ENCODE measurements at regions not wholly inside any gene's neighbourhood (a gene's known extent, or its start where the extent isn't known, plus 50 kb on each side); places are given as distances from the start of the nearest gene placed in this dataset.

DNA sequence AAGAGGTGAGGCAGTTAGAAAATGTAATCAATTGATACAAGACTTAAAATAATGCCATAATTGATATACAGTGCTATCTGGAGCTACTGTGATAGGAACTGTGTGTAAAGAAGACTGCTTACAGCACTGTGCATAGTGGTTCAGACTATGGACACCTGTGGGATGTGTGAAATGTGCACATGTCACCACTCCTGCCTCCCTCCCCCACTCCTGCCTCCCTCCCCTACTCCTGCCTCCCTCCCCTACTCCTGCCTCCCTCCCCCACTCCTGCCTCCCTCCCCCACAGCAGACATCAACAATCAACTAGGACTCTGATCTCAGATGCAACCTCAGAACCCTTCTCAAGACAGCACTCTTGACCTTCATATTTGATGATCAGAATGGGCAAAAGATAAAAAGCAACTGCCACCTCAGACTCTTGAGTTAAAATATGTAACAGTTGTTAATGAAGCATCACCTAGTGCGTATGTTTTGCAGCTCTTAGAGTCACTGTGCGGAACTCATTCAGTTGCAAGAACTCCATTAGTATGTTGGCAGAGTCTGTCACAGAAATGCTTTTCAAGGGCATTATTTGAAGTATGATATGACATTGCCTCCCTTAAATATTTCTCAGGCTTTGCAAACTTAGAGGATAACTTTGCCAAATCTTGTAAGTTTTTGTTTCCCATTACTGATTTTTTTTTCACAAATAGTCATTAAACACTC lies 255.2 kb upstream of the DDHD1 start:
- H3K9me3 ChIP-seq (ENCODE audit: control extremely low read depth in 1 of 3, control insufficient read depth in 2 of 3, insufficient read depth in 1 of 3, low read length in 2 of 3) = peaks cover 0 to 3% (median 0%) of the 10 kb centered on the region in 3 donors
- H3K27me3 ChIP-seq (replicated peaks in 1 of 4; ENCODE audit: control extremely low read depth in 1 of 4, control insufficient read depth in 3 of 4, insufficient read depth in 4 of 4, low read length in 3 of 4) = no peaks in the 10 kb centered on the region
- ChIA-PET POLR2A (no interaction called here), CTCF (no interaction called here)
- H3K4me2 ChIP-seq (replicated peaks; ENCODE audit: low read depth, low read length, poor library complexity, severe bottlenecking) = no peak overlapping the region
- no peaks in the 10 kb centered on the region for H3K4me1 ChIP-seq (ENCODE audit: control insufficient read depth in 2 of 2, insufficient read depth in 2 of 2, low read length in 2 of 2)
- WGBS (ENCODE audit: insufficient coverage) = 100% methylated on average over 2 of the region's 2 CpGs
- Mint-ChIP-seq H3K27me3 (no peaks in the 10 kb centered on the region), H3K9me3 (ENCODE audit: insufficient read depth) (no peaks in the 10 kb centered on the region), H3K4me1 (no peaks in the 10 kb centered on the region), H3K4me3 (no peak overlapping the region), H3K27ac (no peak overlapping the region)
- no peak overlapping the region for H3K9ac ChIP-seq (ENCODE audit: low read length)
- H3K36me3 ChIP-seq (replicated peaks in 1 of 2; ENCODE audit: control extremely low read depth in 1 of 2, control insufficient read depth in 1 of 2, extremely low read depth in 1 of 2, insufficient read depth in 2 of 2, low read length in 1 of 2) = no peaks in the 10 kb centered on the region
- intact Hi-C loops (cut with micrococcal nuclease) = no loop called here
- H2AFZ ChIP-seq (ENCODE audit: insufficient read depth, low read depth, low read length, poor library complexity, severe bottlenecking) = no peak overlapping the region
- no peak overlapping the region for H3K27ac ChIP-seq (ENCODE audit: low read length in 2 of 2)
- TF ChIP-seq, protein P1, sequence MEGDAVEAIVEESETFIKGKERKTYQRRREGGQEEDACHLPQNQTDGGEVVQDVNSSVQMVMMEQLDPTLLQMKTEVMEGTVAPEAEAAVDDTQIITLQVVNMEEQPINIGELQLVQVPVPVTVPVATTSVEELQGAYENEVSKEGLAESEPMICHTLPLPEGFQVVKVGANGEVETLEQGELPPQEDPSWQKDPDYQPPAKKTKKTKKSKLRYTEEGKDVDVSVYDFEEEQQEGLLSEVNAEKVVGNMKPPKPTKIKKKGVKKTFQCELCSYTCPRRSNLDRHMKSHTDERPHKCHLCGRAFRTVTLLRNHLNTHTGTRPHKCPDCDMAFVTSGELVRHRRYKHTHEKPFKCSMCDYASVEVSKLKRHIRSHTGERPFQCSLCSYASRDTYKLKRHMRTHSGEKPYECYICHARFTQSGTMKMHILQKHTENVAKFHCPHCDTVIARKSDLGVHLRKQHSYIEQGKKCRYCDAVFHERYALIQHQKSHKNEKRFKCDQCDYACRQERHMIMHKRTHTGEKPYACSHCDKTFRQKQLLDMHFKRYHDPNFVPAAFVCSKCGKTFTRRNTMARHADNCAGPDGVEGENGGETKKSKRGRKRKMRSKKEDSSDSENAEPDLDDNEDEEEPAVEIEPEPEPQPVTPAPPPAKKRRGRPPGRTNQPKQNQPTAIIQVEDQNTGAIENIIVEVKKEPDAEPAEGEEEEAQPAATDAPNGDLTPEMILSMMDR (IDR thresholded peaks at IDR 0.05) = no peak
- TF ChIP-seq EZH2 (IDR thresholded peaks at IDR 0.05; ENCODE audit: borderline replicate concordance, insufficient read depth, low read depth, low read length, poor library complexity, severe bottlenecking) = no peak
- no peak overlapping the region for H3K4me3 ChIP-seq (ENCODE audit: control extremely low read depth in 1 of 5, extremely low read depth in 1 of 5, insufficient read depth in 1 of 5, low read depth in 2 of 5, low read length in 4 of 5)
- no peaks in the 10 kb centered on the region for H4K20me1 ChIP-seq (ENCODE audit: control insufficient read depth, insufficient read depth, low read length, poor library complexity, severe bottlenecking)
- no peak for ATAC-seq (ENCODE audit: low read depth)
- no peak for DNase-seq
- no peaks in the 10 kb centered on the region for H3K79me2 ChIP-seq (ENCODE audit: control insufficient read depth, insufficient read depth, low read length)

DNA sequence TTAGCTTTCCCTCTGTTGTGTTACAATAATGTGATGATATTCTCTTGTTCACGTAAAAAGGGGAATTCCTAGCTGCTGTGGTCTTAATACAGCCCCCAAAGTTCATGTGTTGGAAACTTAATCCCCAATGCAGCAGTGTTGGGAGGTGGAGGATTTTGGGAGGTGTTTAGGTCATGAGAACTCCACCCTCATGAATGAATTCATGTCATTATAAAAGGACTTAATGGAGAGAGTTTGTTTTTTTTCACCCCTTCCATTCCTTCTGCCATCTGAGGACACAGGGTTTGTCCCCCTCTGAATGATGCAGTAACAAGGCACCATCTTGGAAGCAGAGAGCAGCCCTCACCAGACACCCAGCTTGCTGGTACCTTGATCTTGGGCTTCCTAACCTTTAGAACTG lies 253.4 kb upstream of the DDHD1 start:
- H3K27me3 ChIP-seq (replicated peaks in 1 of 4; ENCODE audit: control extremely low read depth in 1 of 4, control insufficient read depth in 3 of 4, insufficient read depth in 4 of 4, low read length in 3 of 4) = no peaks in the 10 kb centered on the region
- peaks cover 0 to 3% (median 0%) of the 10 kb centered on the region in 3 donors for H3K9me3 ChIP-seq (ENCODE audit: control extremely low read depth in 1 of 3, control insufficient read depth in 2 of 3, insufficient read depth in 1 of 3, low read length in 2 of 3)
- no peak overlapping the region for H3K27ac ChIP-seq (ENCODE audit: low read length in 2 of 2)
- no peaks in the 10 kb centered on the region for H4K20me1 ChIP-seq (ENCODE audit: control insufficient read depth, insufficient read depth, low read length, poor library complexity, severe bottlenecking)
- Mint-ChIP-seq H3K4me3 (no peak overlapping the region), H3K27ac (no peak overlapping the region), H3K9me3 (ENCODE audit: insufficient read depth) (no peaks in the 10 kb centered on the region), H3K4me1 (no peaks in the 10 kb centered on the region), H3K27me3 (no peaks in the 10 kb centered on the region)
- no peak overlapping the region for H3K4me2 ChIP-seq (replicated peaks; ENCODE audit: low read depth, low read length, poor library complexity, severe bottlenecking)
- ATAC-seq (ENCODE audit: low read depth) = no peak
- no peak overlapping the region for H3K9ac ChIP-seq (ENCODE audit: low read length)
- ChIA-PET CTCF (no interaction called here), POLR2A (no interaction called here)
- H2AFZ ChIP-seq (ENCODE audit: insufficient read depth, low read depth, low read length, poor library complexity, severe bottlenecking) = no peak overlapping the region
- TF ChIP-seq, protein P1 (IDR thresholded peaks at IDR 0.05) = no peak
- TF ChIP-seq EZH2 (IDR thresholded peaks at IDR 0.05; ENCODE audit: borderline replicate concordance, insufficient read depth, low read depth, low read length, poor library complexity, severe bottlenecking) = no peak
- no peak overlapping the region for H3K4me3 ChIP-seq (ENCODE audit: control extremely low read depth in 1 of 5, extremely low read depth in 1 of 5, insufficient read depth in 1 of 5, low read depth in 2 of 5, low read length in 4 of 5)
- intact Hi-C loops (cut with micrococcal nuclease) = no loop called here
- no peaks in the 10 kb centered on the region for H3K36me3 ChIP-seq (replicated peaks in 1 of 2; ENCODE audit: control extremely low read depth in 1 of 2, control insufficient read depth in 1 of 2, extremely low read depth in 1 of 2, insufficient read depth in 2 of 2, low read length in 1 of 2)
- no peaks in the 10 kb centered on the region for H3K4me1 ChIP-seq (ENCODE audit: control insufficient read depth in 2 of 2, insufficient read depth in 2 of 2, low read length in 2 of 2)
- WGBS (ENCODE audit: insufficient coverage) = no CpG with 5 or more reads among the region's 1 CpG
- H3K79me2 ChIP-seq (ENCODE audit: control insufficient read depth, insufficient read depth, low read length) = no peaks in the 10 kb centered on the region
- DNase-seq = no peak

Measured in B cell (primary cell).